Endothelial cell of umbilical vein (primary cell): ENCODE measurements at regions not wholly inside any gene's neighbourhood (a gene's known extent, or its start where the extent isn't known, plus 50 kb on each side); places are given as distances from the start of the nearest gene placed in this dataset.

Source experiments
- BruUV-seq: library from RNA; stranded (reverse); fragments of 400-500 nt; replicated peaks from 2 replicates; lab custom pipeline; 2021; lab: Mats Ljungman, UMichigan
- CTCF ChIA-PET: fragments of 300-600, 350-600 bp; sonication (Branson Sonifier 250); formaldehyde crosslinking; loops from one replicate; lab custom pipeline; 2021; ENCODE audit warnings: antibody characterized with exemption, inconsistent platforms; lab: Charles Lee
- POLR2A ChIA-PET: fragments of 300-600, 350-600 bp; sonication (Branson Sonifier 250); formaldehyde crosslinking; loops from one replicate; lab custom pipeline; 2021; ENCODE audit warnings: antibody characterized with exemption, inconsistent platforms; lab: Charles Lee
- DNase-seq: peaks from one replicate; pipeline ENCODE4 v3.0.0-alpha.2; 2011; ENCODE audit warnings: low read depth, low spot score
- FAIRE-seq: peaks from 2 replicates; lab custom pipeline; 2011; peaks lifted over from hg19 to GRCh38; lab: Jason Lieb, UNC
- H2AFZ ChIP-seq: 2 replicates; pipeline ENCODE4 v1.6.0; 2012; ENCODE audit warnings: low read depth, low read length, control low read depth, inconsistent platforms
- H3K27ac ChIP-seq: 2 replicates; pipeline ENCODE4 v1.5.1; 2011; ENCODE audit warnings: low read depth, mild to moderate bottlenecking, control low read depth, low read length, moderate library complexity; ENCODE audit not compliant: insufficient read depth
- H3K27me3 ChIP-seq, 2 experiments: 2 replicates each; pipeline versions ENCODE4 v1.6.0 to v1.6.1; 2011; ENCODE audit warnings: low read length in 2 of 2, mixed read lengths in 1 of 2; ENCODE audit not compliant: control insufficient read depth in 2 of 2, insufficient read depth in 2 of 2
- H3K36me3 ChIP-seq, 2 experiments: 2 replicates in 1 of 2; 3 replicates in 1 of 2; pipeline ENCODE4 v1.5.1; 2011; ENCODE audit warnings: low read length in 2 of 2, mild to moderate bottlenecking in 1 of 2, moderate library complexity in 1 of 2; ENCODE audit not compliant: control insufficient read depth in 2 of 2, insufficient read depth in 2 of 2; ENCODE audit errors: extremely low read depth in 1 of 2
- H3K4me1 ChIP-seq: 3 replicates; pipeline ENCODE4 v1.5.1; 2011; ENCODE audit warnings: mild to moderate bottlenecking, low read length; ENCODE audit not compliant: control insufficient read depth, insufficient read depth; ENCODE audit errors: extremely low read depth
- H3K4me2 ChIP-seq: 2 replicates; pipeline ENCODE4 v1.6.1; 2011; ENCODE audit warnings: low read length, control low read depth, mixed read lengths; ENCODE audit not compliant: insufficient read depth
- H3K4me3 ChIP-seq, 3 experiments: fragments of 200-600 bp in 1 of 3; sonication (generic), shearing (Covaris generic) in 1 of 3; replicated peaks in 1 of 3; 2 replicates each; pipeline ENCODE4 v1.5.1; 2011 to 2016; ENCODE audit warnings: control low read depth in 3 of 3, low read length in 3 of 3, mild to moderate bottlenecking in 2 of 3, inconsistent platforms in 1 of 3, low read depth in 1 of 3, moderate library complexity in 1 of 3; ENCODE audit not compliant: insufficient read depth in 1 of 3
- H3K79me2 ChIP-seq: 2 replicates; pipeline ENCODE4 v1.6.0; 2012; ENCODE audit warnings: low read length, inconsistent platforms; ENCODE audit not compliant: control insufficient read depth, insufficient read depth
- H3K9ac ChIP-seq: replicated peaks from 2 replicates; pipeline ENCODE3; 2011; ENCODE audit warnings: low read length, control low read depth; ENCODE audit not compliant: insufficient read depth; ENCODE audit errors: extremely low read depth
- H3K9me1 ChIP-seq: replicated peaks from 3 replicates; pipeline ENCODE4 v1.6.0; 2011; ENCODE audit warnings: mild to moderate bottlenecking, low read length; ENCODE audit not compliant: control insufficient read depth, insufficient read depth; ENCODE audit errors: extremely low read depth
- H3K9me3 ChIP-seq: replicated peaks from 2 replicates; pipeline ENCODE4 v1.5.1; 2012; ENCODE audit warnings: low read length, inconsistent platforms; ENCODE audit not compliant: control insufficient read depth, insufficient read depth
- H4K20me1 ChIP-seq: replicated peaks from 2 replicates; pipeline ENCODE3; 2011; ENCODE audit warnings: mild to moderate bottlenecking, low read length; ENCODE audit not compliant: control insufficient read depth, insufficient read depth; ENCODE audit errors: extremely low read depth
- CTCF ChIP-seq, 2 donors: IDR thresholded peaks; 1 replicate in 1 of 2; 2 replicates in 1 of 2; pipeline ENCODE4 v1.5.1; 2011; ENCODE audit warnings: low read length in 2 of 2, mild to moderate bottlenecking in 2 of 2, moderate library complexity in 2 of 2, control low read depth in 1 of 2, inconsistent platforms in 1 of 2, low read depth in 1 of 2; ENCODE audit not compliant: insufficient read depth in 1 of 2; ENCODE audit errors: extremely low read depth in 1 of 2
- EZH2 ChIP-seq: IDR thresholded peaks from 2 replicates; pipeline ENCODE4 v1.6.1; 2012; ENCODE audit warnings: borderline replicate concordance, low read depth, mild to moderate bottlenecking, moderate library complexity, low read length, inconsistent platforms; ENCODE audit not compliant: severe bottlenecking
- FOS ChIP-seq: IDR thresholded peaks from 2 replicates; pipeline ENCODE4 v1.6.1; 2011; ENCODE audit warnings: mild to moderate bottlenecking, low read length, moderate library complexity, borderline replicate concordance; ENCODE audit not compliant: insufficient read depth
- GATA2 ChIP-seq: IDR thresholded peaks from 2 replicates; pipeline ENCODE4 v1.7.0; 2011; ENCODE audit warnings: low read depth, mild to moderate bottlenecking, moderate library complexity, mixed read lengths, low read length; ENCODE audit not compliant: insufficient read length, insufficient read depth
- JUN ChIP-seq: IDR thresholded peaks from 2 replicates; pipeline ENCODE4 v1.6.1; 2011; ENCODE audit warnings: borderline replicate concordance, low read depth; ENCODE audit not compliant: insufficient read length, insufficient read depth
- MAX ChIP-seq: IDR thresholded peaks from 2 replicates; pipeline ENCODE4 v1.6.1; 2011; ENCODE audit not compliant: insufficient read depth, insufficient read length
- MYC ChIP-seq: IDR thresholded peaks from one replicate; pipeline ENCODE4 v1.6.1; 2011; ENCODE audit warnings: mild to moderate bottlenecking, low read depth, low read length
- POLR2A ChIP-seq: IDR thresholded peaks from 2 replicates; pipeline ENCODE4 v1.6.1; 2012; ENCODE audit warnings: low read depth, mild to moderate bottlenecking, control low read depth, low read length
- POLR2AphosphoS5 ChIP-seq: IDR thresholded peaks from 2 replicates; pipeline ENCODE4 v1.6.1; 2012; ENCODE audit warnings: low read depth, mild to moderate bottlenecking, control low read depth, low read length, moderate library complexity; ENCODE audit not compliant: insufficient read depth
- dilution Hi-C: fragments of 300-500 bp; cut with MboI; formaldehyde crosslinking; loops from one replicate; pipeline ENCODE4 v1.15.0; 2019; ENCODE audit warnings: low sequenced_read_pairs; ENCODE audit not compliant: extremely low pct_ligation_motif_present
- intact Hi-C: fragments of 100-400 bp; cut with micrococcal nuclease; formaldehyde crosslinking; loops from one replicate; pipeline ENCODE4 v1.10.0; 2022

GRCh38 chr3:81841540-81841939, 80.1 kb upstream of the GBE1 start:
- POLR2A ChIA-PET, result no interaction called here
- no peak for FAIRE-seq
- no TSS peak for BruUV-seq

More at GRCh38 chr3:81841540-81841939, 80.1 kb upstream of the GBE1 start:
- Histone ChIP-seq H3K27me3 (no peaks in the 10 kb centered on the region), H3K79me2 (no peaks in the 10 kb centered on the region), H3K9ac (no peak overlapping the region), H3K9me1 (no peaks in the 10 kb centered on the region), H3K4me3 (no peak overlapping the region), H3K4me1 (no peaks in the 10 kb centered on the region), H3K9me3 (no peaks in the 10 kb centered on the region), H2AFZ (no peak overlapping the region), H3K36me3 (no peaks in the 10 kb centered on the region), H4K20me1 (no peaks in the 10 kb centered on the region), H3K27ac (no peak overlapping the region), H3K4me2 (no peak overlapping the region)
- CTCF ChIA-PET, result no interaction called here
- dilution Hi-C loops (no loop called here), intact Hi-C loops (no loop called here)
- TF ChIP-seq MYC, result no peak
- TF ChIP-seq JUN, result no peak
- TF ChIP-seq GATA2, result no peak
- no peak for TF ChIP-seq POLR2A
- no peak for TF ChIP-seq POLR2AphosphoS5
- TF ChIP-seq EZH2, result no peak
- TF ChIP-seq CTCF (IDR thresholded peaks at IDR 0.05; ENCODE audit: extremely low read depth in 1 of 2, insufficient read depth in 1 of 2, low read depth in 1 of 2, low read length in 2 of 2), result no peak
- TF ChIP-seq FOS, result no peak
- no peak for TF ChIP-seq MAX
- no peak for DNase-seq
